ELF-1 (cell line): ENCODE measurements at regions not wholly inside any gene's neighbourhood (a gene's known extent, or its start where the extent isn't known, plus 50 kb on each side); places are given as distances from the start of the nearest gene placed in this dataset.

Experiments
- DNase-seq: peaks from one replicate; pipeline ENCODE4 v3.0.0-alpha.2; 2016; ENCODE audit warnings: low read depth, low spot score

GRCh38 chr1:157292302-157292701, 154.1 kb upstream of the ETV3 start:
- DNase-seq: no peak

DNA sequence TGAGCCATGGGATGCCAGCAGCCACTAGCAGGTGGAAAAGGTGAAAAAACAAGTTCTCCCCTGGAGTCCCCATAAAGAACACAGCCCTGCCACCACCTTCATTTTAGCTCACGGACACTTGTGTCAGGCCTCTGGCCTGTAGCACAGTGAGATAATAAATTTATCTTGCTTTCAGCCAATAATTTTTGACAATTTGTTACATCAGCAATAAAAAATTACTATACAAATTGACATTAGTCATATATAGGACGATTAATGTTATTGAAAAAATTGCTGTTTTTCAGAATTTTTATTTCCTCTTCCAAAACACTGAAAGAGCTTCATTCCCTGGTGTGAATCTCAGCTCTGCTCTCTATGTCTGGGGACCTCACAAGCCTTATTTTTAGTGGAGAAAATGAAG, 152.9 kb upstream of the ETV3 start:
- DNase-seq: no peak

DNA sequence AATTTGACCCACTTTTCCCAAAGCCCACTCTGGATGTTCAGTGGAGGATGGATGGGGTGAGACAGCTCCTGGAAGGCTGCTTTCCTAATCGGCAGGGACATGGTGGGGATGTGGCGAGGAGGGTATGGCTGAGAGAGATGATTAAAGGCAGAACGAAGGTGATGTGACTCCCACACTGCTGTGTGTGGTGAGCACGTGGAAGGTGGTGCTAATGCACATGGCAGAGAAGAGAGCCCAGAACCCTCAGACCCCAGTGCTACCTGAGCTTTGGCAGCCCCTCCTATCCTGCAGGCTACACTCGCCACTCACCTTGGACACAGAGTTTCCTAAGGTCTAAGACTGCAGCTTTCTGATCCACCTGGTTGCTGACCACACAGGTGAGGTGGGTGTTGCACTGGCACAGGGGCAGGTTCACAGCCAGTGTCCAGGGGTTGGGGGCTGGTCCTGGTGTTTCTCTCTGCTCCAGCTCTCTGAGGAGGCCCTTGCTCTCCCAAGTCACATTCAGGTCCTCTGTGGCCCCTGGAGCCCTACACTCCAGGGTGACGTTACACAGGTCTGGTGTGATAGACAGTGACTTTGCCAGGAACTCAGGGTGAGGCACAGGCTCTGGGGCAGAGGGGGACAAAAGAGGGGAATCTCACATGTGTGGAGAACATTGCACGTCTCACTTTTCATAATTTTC, 151.4 kb upstream of the ETV3 start:
- DNase-seq: no peak

- no peak for DNase-seq
Measured at GRCh38 chr1:157288996-157289395, 150.8 kb upstream of the ETV3 start.

DNA sequence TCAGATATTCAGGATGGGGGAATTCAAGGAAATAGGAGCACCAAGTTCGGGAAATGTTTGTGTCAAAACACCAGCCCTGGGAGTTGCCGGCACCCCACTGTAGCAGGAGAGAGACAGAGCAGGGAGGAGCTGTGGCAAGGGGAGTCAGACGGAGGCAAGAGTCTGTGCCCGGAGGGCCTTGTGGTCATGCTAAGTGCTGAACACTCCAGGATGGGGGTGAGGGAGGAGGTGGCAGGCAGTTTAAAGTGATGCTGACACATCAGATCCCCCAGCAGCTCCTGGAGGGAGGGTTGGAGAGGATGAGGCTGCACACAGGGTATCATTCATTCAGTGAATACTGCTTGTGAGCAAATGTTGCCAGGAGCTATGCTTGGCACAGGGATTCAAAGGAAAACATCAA, 150.3 kb upstream of the ETV3 start:
- no peak for DNase-seq

- no peak for DNase-seq
Measured at GRCh38 chr1:157288006-157288405, 149.8 kb upstream of the ETV3 start.

- no peak for DNase-seq
Measured at GRCh38 chr1:157287462-157287861, 149.3 kb upstream of the ETV3 start.

- no peak for DNase-seq
Measured at GRCh38 chr1:157286646-157287420, 148.6 kb upstream of the ETV3 start.

DNA sequence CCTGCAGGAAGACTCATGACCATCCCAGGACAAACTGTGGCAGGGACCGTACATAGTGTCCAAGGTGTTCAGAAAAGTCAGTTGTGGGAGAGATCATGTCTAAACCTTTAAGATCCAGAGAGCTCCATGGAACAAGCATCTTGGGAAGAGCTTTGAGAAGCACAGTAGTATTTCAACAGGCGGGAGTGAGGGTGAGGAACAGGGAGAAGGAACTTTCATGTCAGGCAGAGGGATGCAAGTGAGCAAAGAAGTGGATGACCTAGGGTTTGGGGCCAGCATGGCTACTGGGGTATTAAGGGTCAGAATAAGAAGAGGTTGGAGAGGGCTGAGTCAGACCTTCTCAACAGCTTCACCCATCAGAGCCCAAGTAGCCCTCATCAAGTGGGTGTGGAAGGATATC, 147.9 kb upstream of the ETV3 start:
- DNase-seq: no peak

GRCh38 chr1:157284451-157284850, 146.3 kb upstream of the ETV3 start:
- no peak for DNase-seq

DNA sequence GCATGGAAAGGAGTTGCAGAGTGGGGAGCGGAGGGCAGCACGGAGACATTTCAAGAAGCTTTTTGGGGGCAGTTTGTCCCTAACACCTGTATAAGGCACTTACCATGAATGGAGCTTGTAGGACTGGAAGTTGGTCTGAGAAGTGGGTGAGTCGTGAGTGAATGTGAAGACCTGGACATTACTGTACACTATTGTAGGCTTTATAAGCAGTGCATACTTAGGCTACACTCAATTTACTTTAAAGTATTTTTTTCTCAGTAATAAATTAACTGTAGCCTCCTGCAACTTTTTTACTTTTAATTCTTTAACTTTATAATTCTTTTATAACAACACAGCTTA, 141.6 kb upstream of the ETV3 start:
- DNase-seq: no peak

GRCh38 chr1:157279138-157279801, 141.1 kb upstream of the ETV3 start:
- no peak for DNase-seq

- no peak for DNase-seq
Measured at GRCh38 chr1:157278383-157279137, 140.4 kb upstream of the ETV3 start.

DNA sequence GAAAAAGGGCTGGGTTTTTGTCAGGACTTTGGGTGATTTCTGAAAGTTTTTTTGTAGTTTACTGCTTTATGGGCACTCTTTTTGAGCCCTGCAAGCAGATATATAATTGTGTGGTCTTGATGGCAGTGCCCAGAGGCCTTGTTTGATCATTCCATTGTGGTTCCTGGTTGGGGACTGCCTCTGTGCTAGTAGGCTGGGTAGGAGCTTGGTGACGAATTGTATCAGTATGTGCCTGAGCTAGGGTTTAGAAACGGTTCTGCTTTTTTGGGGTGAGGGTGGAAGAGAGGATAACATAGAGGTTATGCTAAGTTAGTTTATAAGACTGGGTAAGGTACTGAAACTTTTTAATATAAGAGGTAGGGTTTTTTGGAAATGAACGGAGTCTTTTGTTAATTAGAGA, 139.7 kb upstream of the ETV3 start:
- no peak for DNase-seq

- no peak for DNase-seq
Measured at GRCh38 chr1:157277281-157277680, 139.1 kb upstream of the ETV3 start.

- DNase-seq: peak; percentile 63
Measured at GRCh38 chr1:157274698-157275534, 136.7 kb upstream of the ETV3 start.

GRCh38 chr1:157272729-157273524, 134.7 kb upstream of the ETV3 start:
- DNase-seq: no peak

GRCh38 chr1:157272264-157272663, 134.1 kb upstream of the ETV3 start:
- no peak for DNase-seq

- DNase-seq: no peak
Measured at GRCh38 chr1:157270705-157271274, 132.6 kb upstream of the ETV3 start.
